ENCODE measurements at regions not wholly inside any gene's neighbourhood (a gene's known extent, or its start where the extent isn't known, plus 50 kb on each side); places are given as distances from the start of the nearest gene placed in this dataset.

- no peak for TF ChIP-seq POLR2A (IDR thresholded peaks at IDR 0.05)
- TF ChIP-seq, protein P1, sequence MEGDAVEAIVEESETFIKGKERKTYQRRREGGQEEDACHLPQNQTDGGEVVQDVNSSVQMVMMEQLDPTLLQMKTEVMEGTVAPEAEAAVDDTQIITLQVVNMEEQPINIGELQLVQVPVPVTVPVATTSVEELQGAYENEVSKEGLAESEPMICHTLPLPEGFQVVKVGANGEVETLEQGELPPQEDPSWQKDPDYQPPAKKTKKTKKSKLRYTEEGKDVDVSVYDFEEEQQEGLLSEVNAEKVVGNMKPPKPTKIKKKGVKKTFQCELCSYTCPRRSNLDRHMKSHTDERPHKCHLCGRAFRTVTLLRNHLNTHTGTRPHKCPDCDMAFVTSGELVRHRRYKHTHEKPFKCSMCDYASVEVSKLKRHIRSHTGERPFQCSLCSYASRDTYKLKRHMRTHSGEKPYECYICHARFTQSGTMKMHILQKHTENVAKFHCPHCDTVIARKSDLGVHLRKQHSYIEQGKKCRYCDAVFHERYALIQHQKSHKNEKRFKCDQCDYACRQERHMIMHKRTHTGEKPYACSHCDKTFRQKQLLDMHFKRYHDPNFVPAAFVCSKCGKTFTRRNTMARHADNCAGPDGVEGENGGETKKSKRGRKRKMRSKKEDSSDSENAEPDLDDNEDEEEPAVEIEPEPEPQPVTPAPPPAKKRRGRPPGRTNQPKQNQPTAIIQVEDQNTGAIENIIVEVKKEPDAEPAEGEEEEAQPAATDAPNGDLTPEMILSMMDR (IDR thresholded peaks at IDR 0.05): no peak
These were observed 251.9 kb upstream of the TCERG1L start for GRCh38 chr10:131563411-131563810.

Data from body of pancreas (tissue), 4 donors.